Psoas muscle (tissue), 7 donors: ENCODE measurements at regions not wholly inside any gene's neighbourhood (a gene's known extent, or its start where the extent isn't known, plus 50 kb on each side); places are given as distances from the start of the nearest gene placed in this dataset.

Experiments used
- ATAC-seq, 4 donors: fragments of 200-7000 bp; cut with Tn5 transposase; one replicate each; pipeline ENCODE4 v1.9.1; 2020; ENCODE audit warnings: moderate library complexity in 3 of 4, mild to moderate bottlenecking in 2 of 4
- DNase-seq, 2 donors: peaks; one replicate each; pipeline ENCODE4 v3.0.0-alpha.2; 2020
- H3K27ac ChIP-seq: fragments of 200-600 bp; one replicate; pipeline ENCODE4 v1.8.0; 2022
- H3K27me3 ChIP-seq, 3 donors: fragments of 200-600 bp in 1 of 3; one replicate each; pipeline versions ENCODE4 v1.6.1 to v1.8.0; 2013 to 2022; ENCODE audit warnings: low read length in 2 of 3, mild to moderate bottlenecking in 2 of 3, moderate library complexity in 1 of 3; ENCODE audit not compliant: insufficient read depth in 3 of 3
- H3K36me3 ChIP-seq, 2 donors: fragments of 200-600 bp in 1 of 2; one replicate each; pipeline versions ENCODE4 v1.6.1 to v1.8.0; 2013 to 2022; ENCODE audit warnings: low read depth in 1 of 2, mild to moderate bottlenecking in 1 of 2, moderate library complexity in 1 of 2; ENCODE audit not compliant: insufficient read depth in 1 of 2
- H3K4me1 ChIP-seq: fragments of 200-600 bp; one replicate; pipeline ENCODE4 v1.8.0; 2022
- H3K4me3 ChIP-seq: fragments of 200-600 bp; one replicate; pipeline ENCODE4 v1.8.0; 2022; ENCODE audit warnings: mild to moderate bottlenecking
- H3K9me3 ChIP-seq: fragments of 200-600 bp; one replicate; pipeline ENCODE4 v1.8.0; 2022
- WGBS, 3 donors: extraction: QIAGEN DNeasy Blood & Tissue Kit; methylation state at CpG; one replicate each; pipeline versions ENCODE4 v1.1.6 to v1.1.7; 2013; 5-methylcytosine and 5-hydroxymethylcytosine counted together
- intact Hi-C, 2 donors: fragments of 100-400 bp; cut with DNase I; formaldehyde crosslinking; loops; one replicate each; pipeline versions ENCODE4 v1.11.0 to v1.14.2; 2022
- TF ChIP-seq, protein P1 (sequence below): fragments of 200-600 bp; IDR thresholded peaks from one replicate; pipeline ENCODE4 v1.8.0; 2022; ENCODE audit warnings: antibody characterized with exemption
- donor health status: healthy with polysubstance abuse.
- donor health status: DM: no; HTN: no; CAD: no; lungs with moderate emphysema.
- donor health status: Bipolar disorder and iron deficiency.
- donor health status: healthy.
- donor health status: DM: yes; HTN: yes; CAD: no.
- donor health status: DM: no; HTN: no; CAD: no.
- donor health status: DM: yes; HTN: yes; CAD: no.

DNA sequence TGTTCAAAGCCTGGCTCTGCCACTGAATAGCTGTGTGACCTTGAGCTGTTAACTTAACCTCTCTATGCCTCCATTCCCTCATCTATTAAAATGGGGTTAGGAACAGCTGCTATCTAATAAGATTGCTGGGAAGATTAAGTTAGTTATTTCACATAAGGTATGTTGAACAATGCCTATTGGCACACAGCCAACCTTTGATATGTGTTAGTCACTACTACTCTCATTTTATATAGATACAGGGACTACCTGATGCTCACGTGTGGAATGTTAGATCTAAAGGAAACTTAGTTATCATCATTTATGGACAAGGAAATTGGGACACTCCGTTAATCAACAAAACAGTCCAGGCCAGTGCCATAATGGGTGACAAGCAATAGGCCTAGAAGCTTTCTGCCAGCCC is 332.4 kb upstream of the PPP2R3A start:
- no peak overlapping the region for H3K4me3 ChIP-seq
- H3K27me3 ChIP-seq = no peaks in the 10 kb centered on the region
- ATAC-seq = no peak
- no peak for DNase-seq
- TF ChIP-seq, protein P1, sequence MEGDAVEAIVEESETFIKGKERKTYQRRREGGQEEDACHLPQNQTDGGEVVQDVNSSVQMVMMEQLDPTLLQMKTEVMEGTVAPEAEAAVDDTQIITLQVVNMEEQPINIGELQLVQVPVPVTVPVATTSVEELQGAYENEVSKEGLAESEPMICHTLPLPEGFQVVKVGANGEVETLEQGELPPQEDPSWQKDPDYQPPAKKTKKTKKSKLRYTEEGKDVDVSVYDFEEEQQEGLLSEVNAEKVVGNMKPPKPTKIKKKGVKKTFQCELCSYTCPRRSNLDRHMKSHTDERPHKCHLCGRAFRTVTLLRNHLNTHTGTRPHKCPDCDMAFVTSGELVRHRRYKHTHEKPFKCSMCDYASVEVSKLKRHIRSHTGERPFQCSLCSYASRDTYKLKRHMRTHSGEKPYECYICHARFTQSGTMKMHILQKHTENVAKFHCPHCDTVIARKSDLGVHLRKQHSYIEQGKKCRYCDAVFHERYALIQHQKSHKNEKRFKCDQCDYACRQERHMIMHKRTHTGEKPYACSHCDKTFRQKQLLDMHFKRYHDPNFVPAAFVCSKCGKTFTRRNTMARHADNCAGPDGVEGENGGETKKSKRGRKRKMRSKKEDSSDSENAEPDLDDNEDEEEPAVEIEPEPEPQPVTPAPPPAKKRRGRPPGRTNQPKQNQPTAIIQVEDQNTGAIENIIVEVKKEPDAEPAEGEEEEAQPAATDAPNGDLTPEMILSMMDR = no peak
- no peaks in the 10 kb centered on the region for H3K4me1 ChIP-seq
- no peak overlapping the region for H3K27ac ChIP-seq
- no peaks in the 10 kb centered on the region for H3K9me3 ChIP-seq
- intact Hi-C loops = no loop called here
- H3K36me3 ChIP-seq = no peaks in the 10 kb centered on the region
- 69 to 89% (median 82%) methylated on average over 2 of the region's 2 CpGs for WGBS, 3 donors

DNA sequence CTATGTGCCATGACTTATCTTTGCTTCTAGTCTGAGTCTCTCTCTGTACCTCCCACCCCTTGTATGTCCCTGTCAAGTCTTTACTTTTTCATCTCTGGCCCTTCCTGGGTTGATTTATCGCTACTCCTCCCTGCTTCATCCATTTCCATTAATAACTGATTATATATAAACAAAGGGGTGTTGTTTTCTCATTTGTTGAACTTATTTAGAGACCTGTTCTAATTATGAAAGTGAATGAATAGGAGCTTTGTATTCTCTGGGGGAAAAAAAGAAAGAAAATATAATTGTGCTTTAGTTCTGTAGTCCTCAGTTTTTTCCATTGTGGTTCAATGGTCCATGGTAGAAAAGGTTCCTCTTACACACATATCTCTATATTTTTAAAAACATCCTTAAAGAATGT is 328.9 kb upstream of the PPP2R3A start:
- Histone ChIP-seq H3K4me3 (no peak overlapping the region), H3K27me3 (no peaks in the 10 kb centered on the region), H3K36me3 (no peaks in the 10 kb centered on the region), H3K27ac (no peak overlapping the region), H3K4me1 (no peaks in the 10 kb centered on the region), H3K9me3 (no peaks in the 10 kb centered on the region)
- no peak for ATAC-seq
- intact Hi-C loops = no loop called here
- DNase-seq = no peak
- TF ChIP-seq, protein P1 = no peak
- 81 to 94% (median 93%) methylated on average over 1 of the region's 1 CpG for WGBS, 3 donors

DNA sequence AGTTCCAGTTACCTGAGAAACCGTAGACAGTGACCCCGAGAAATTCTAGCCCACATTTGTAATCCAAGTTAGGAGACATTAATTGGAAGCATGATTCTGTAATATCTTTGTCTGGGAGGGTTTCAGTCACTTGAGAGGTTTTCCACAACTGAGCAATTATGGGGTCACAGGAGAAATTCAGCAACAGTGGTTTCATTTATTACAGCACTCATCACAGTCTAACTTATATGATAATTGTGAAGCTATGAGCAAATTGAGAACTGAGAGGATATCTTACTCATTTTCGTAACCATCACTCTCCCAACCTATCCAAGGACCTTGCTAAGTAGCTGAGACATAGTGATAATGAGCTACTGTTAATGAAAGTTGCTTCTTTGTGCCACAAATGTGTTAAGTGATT is 328.5 kb upstream of the PPP2R3A start:
- TF ChIP-seq, protein P1 = no peak
- DNase-seq (no peak), ATAC-seq (no peak)
- Histone ChIP-seq H3K9me3 (no peaks in the 10 kb centered on the region), H3K4me1 (no peaks in the 10 kb centered on the region), H3K4me3 (no peak overlapping the region), H3K27me3 (no peaks in the 10 kb centered on the region), H3K27ac (no peak overlapping the region), H3K36me3 (no peaks in the 10 kb centered on the region)
- intact Hi-C loops = no loop called here
- WGBS, 3 donors = 77 to 80% (median 79%) methylated on average over 3 of the region's 3 CpGs

DNA sequence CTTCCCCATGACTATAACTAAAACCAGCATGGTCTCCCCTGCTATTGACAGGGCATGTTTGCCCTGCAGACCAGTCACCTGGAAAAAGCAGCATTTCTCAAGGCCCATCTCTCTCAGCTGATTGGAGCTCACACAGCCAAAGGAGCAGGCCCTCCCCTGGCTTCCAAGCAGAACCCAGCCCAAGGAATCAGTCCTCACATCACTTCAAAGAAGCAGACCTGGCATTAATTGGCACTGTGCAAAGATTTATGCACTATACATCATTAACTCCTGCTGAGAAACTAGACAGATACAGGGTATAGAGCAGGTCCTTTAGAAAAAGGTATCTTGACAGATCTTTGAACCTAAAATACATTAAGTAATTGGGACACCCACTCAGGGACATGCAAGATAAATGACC is 323.8 kb upstream of the PPP2R3A start:
- Histone ChIP-seq H3K27me3 (no peaks in the 10 kb centered on the region), H3K27ac (no peak overlapping the region), H3K9me3 (no peaks in the 10 kb centered on the region), H3K36me3 (no peaks in the 10 kb centered on the region), H3K4me3 (no peak overlapping the region), H3K4me1 (no peaks in the 10 kb centered on the region)
- TF ChIP-seq, protein P1 = no peak
- DNase-seq = no peak
- intact Hi-C loops = no loop called here
- ATAC-seq = no peak

DNA sequence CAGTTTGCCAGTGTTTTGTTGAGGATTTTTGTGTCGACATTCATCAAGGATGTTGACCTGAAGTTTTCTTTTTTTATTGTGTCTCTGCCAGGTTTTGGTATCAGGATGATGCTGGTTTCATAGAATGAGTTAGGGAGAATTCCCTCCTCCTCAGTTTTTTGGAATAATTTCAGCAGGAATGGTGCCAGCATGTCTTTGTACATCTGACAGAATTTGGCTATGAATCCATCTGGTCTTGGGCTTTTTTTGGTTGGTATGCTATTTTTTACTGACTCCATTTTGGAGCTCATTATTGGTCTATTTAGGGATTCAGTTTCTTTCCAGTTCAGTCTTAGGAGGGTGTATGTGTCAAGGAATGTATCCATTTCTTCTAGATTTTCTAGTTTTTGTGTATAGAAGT is 320.0 kb upstream of the PPP2R3A start:
- DNase-seq (no peak), ATAC-seq (no peak)
- Histone ChIP-seq H3K4me3 (no peak overlapping the region), H3K4me1 (no peaks in the 10 kb centered on the region), H3K27me3 (no peaks in the 10 kb centered on the region), H3K9me3 (no peaks in the 10 kb centered on the region), H3K27ac (no peak overlapping the region), H3K36me3 (no peaks in the 10 kb centered on the region)
- WGBS, 3 donors = 76 to 88% (median 86%) methylated on average over 1 of the region's 1 CpG
- intact Hi-C loops = no loop called here
- TF ChIP-seq, protein P1 = no peak
